HG02885 (cell line): ENCODE measurements at regions not wholly inside any gene's neighbourhood (a gene's known extent, or its start where the extent isn't known, plus 50 kb on each side); places are given as distances from the start of the nearest gene placed in this dataset.
"Not testable (repeated sequence)": the region's sequence is repeated elsewhere in the genome, so short reads cannot be mapped to it uniquely, and the experiment has no call there.

Experiments used
- ATAC-seq: cut with Tn5 transposase; IDR thresholded peaks from one replicate; pipeline ENCODE4 v1.9.1; 2021; ENCODE audit warnings: mild to moderate bottlenecking; ENCODE audit not compliant: unreplicated experiment, poor library complexity

- no peak for ATAC-seq
Measured at GRCh38 chrX:150099316-150099715, 161.0 kb upstream of the EOLA2 start.

- ATAC-seq, result no peak
Measured at GRCh38 chrX:150100261-150100660, 162.0 kb upstream of the EOLA2 start.

GRCh38 chrX:150118476-150118875 is 180.2 kb upstream of the EOLA2 start:
- ATAC-seq, result no peak

- ATAC-seq, result no peak
Measured at GRCh38 chrX:150119323-150119722, 181.0 kb upstream of the EOLA2 start.

- not testable (repeated sequence) for ATAC-seq
Measured at GRCh38 chrX:150125045-150125444, 186.8 kb upstream of the EOLA2 start.

- no peak for ATAC-seq
Measured at GRCh38 chrX:150127216-150127615, 188.9 kb upstream of the EOLA2 start.

- no peak for ATAC-seq
Measured at GRCh38 chrX:150143721-150144440, 205.6 kb upstream of the EOLA2 start.

- no peak for ATAC-seq
Measured at GRCh38 chrX:150146271-150146896, 208.1 kb upstream of the EOLA2 start.

GRCh38 chrX:150148749-150149672 is 210.7 kb upstream of the EOLA2 start:
- no peak for ATAC-seq

GRCh38 chrX:150150076-150150779 is 211.9 kb upstream of the EOLA2 start:
- no peak for ATAC-seq

- no peak for ATAC-seq
Measured at GRCh38 chrX:150150780-150151125, 212.4 kb upstream of the MAMLD1 start.

GRCh38 chrX:150152036-150152435 is 211.1 kb upstream of the MAMLD1 start:
- ATAC-seq, result no peak

GRCh38 chrX:150152546-150152945 is 210.6 kb upstream of the MAMLD1 start:
- no peak for ATAC-seq

GRCh38 chrX:150155436-150156035 is 207.6 kb upstream of the MAMLD1 start:
- ATAC-seq, result no peak

GRCh38 chrX:150156615-150157014 is 206.5 kb upstream of the MAMLD1 start:
- no peak for ATAC-seq

GRCh38 chrX:150157291-150157690 is 205.8 kb upstream of the MAMLD1 start:
- no peak for ATAC-seq

GRCh38 chrX:150158554-150159332 is 204.4 kb upstream of the MAMLD1 start:
- ATAC-seq, result no peak

GRCh38 chrX:150159537-150159936 is 203.6 kb upstream of the MAMLD1 start:
- no peak for ATAC-seq

GRCh38 chrX:150160656-150161055 is 202.5 kb upstream of the MAMLD1 start:
- no peak for ATAC-seq
